NCI-H69 (cell line): ENCODE measurements at regions not wholly inside any gene's neighbourhood (a gene's known extent, or its start where the extent isn't known, plus 50 kb on each side); places are given as distances from the start of the nearest gene placed in this dataset.
"Not testable (repeated sequence)": the region's sequence is repeated elsewhere in the genome, so short reads cannot be mapped to it uniquely, and the experiment has no call there.

Source experiments
- DNase-seq: peaks from one replicate; lab custom pipeline; 2025; lab: John Stamatoyannopoulos, UW

GRCh38 chr6:165793287-165793825 is 130.3 kb upstream of the PDE10A start:
- DNase-seq, result no peak

DNA sequence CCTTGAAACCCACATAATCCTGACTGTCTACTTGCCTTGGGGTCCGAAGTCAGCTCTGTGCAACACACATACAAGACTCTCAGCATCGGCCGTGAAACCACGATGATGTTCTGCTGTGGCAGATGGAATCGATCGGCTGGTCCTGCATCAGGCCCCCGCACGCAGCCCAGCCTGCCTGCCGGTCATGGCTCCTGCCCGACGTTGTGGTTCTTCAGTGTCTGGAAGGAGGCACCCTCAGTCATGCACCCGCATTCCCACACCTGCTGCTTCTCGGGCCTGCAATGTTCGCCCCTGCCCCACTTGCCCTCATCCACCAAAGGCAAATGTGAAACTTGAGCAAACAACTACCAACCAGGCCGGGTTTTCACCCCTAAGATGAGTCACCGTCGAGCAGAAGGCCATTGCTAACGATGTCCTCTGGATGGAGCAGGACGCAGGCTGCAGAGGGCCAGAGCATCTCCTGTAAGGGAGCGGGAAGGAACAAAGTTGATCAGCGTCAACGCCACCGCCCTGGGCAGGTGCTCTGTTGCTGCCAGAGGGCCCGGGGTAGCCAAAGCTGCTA is 128.9 kb upstream of the PDE10A start:
- no peak for DNase-seq

- no peak for DNase-seq
These were observed 128.3 kb upstream of the PDE10A start for GRCh38 chr6:165791306-165791705.

- no peak for DNase-seq
These were observed 119.8 kb upstream of the PDE10A start for GRCh38 chr6:165782812-165783211.

GRCh38 chr6:165782134-165782533 is 119.1 kb upstream of the PDE10A start:
- no peak for DNase-seq

- no peak for DNase-seq
These were observed 114.6 kb upstream of the PDE10A start for GRCh38 chr6:165777680-165778079.

DNA sequence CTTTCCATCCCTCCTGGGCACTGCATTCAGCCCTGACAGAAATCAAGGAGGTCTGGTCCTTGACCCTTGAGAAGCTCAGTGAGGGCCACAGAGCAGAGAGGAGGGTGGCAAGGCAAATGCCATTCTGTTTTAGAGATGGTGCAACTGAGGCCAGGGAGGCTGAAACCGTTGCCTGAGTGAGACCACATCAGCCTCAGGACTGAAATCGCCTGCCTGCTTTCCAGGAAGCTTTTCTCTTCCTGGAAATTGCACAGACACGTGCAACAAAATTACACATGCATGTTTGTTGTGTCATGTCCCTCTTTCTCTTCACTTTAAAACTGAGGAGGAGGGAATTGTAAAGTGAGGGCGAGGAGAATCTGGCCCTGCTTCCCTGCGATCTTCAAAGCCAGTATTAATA is 113.7 kb upstream of the PDE10A start:
- no peak for DNase-seq

GRCh38 chr6:165775721-165776120 is 112.7 kb upstream of the PDE10A start:
- no peak for DNase-seq

DNA sequence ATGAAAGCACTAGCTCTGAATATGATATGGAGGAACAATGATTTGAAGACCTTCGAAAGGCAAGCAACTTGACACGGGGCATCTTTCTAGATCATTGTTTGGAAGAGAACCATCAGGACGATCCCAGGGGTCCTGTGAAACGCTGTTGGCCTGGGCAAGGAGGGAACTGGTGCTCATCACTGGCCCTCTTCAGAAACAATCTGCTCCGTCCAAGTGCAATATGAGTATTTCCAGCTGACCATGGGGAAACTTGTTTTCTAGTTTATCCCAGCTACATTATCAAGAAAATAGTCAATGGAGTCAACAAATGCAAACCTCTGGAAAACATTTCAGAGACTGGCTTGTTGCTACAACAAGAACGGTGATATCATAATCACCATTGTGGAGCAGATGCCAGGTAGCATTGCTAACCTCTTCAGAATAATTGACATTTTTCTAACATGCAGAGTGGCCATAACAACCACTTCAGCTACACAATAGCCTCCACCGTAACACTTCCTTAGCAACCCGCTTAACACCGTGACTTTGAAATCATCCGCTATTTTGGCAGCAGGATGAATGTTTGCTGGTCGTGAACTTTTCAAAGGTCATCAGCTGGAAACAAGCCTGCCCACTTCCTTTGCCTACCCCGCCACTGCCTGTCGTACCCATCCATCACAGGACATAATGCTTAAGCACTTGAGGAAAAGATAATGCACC is 112.0 kb upstream of the PDE10A start:
- DNase-seq, result no peak

DNA sequence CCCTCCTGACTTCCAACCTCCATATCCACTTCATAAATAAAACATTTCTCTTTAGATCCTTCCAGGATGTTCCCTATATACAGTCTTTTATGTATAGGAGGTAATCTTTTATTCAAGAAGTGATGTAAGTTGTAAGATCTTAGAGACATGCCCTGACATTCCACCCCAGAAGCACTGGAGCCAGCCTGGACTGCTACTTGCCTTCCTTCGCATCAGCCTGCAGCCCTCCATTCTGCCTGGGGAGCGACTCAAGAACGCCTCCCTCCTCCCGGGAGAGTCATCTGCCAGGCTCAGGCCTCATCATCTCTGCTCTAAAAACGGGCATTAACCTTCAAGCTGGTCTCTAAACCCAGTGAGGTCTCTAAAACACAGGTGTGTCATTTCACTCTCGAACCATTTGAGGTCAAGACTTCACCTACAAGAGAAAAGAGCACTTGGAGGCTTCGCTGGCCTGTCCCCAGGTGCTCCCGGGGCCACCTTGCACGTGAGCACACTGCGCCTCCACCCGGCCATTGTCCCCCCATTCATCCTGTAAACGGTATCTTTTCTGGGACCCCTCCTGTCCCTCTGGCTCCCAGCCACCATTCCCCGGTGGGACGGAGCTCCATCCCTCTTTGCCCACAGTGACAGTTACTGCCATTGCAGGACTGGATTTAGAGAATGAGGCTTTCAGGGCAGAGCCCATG is 107.5 kb upstream of the PDE10A start:
- DNase-seq, result no peak

GRCh38 chr6:165769884-165770283 is 106.8 kb upstream of the PDE10A start:
- DNase-seq, result no peak

DNA sequence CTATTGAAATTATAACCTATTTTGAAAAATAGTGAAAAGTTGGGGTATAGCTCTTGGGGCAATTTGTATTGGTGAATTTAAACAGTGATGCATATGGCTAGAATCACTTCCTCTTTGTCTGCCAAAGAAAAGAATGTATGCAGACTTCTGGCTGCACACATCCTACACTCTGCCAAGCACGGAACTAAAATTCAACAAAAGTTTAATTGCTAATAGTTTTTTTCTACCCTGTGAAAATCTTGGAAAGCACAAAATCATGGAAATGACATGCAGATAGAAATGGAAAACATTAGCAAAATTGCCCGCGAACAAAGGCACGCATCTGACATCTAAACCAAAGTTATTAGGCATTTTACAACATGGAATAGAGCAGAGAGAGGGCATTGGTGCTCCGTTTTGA is 106.4 kb upstream of the PDE10A start:
- DNase-seq, result no peak

DNA sequence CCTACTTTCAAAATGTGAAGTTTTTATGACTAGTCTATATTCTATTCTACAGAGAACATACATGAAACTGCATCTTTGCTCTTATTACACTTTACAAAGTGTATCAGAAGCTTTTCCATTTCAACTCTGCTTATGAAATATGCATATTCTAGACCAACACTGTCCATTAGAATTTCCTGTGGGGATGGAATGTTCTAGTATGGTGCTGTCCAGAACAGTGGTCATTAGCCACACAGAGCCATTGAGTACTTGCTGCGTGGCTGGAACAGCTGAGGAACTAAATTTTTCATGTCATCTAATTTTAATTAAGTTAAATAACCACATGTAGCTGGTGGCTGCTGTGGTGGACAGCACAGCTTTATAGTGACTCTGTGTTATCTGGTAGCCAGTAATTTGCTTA is 105.9 kb upstream of the PDE10A start:
- DNase-seq, result no peak

GRCh38 chr6:165767228-165767627 is 104.2 kb upstream of the PDE10A start:
- DNase-seq, result no peak

DNA sequence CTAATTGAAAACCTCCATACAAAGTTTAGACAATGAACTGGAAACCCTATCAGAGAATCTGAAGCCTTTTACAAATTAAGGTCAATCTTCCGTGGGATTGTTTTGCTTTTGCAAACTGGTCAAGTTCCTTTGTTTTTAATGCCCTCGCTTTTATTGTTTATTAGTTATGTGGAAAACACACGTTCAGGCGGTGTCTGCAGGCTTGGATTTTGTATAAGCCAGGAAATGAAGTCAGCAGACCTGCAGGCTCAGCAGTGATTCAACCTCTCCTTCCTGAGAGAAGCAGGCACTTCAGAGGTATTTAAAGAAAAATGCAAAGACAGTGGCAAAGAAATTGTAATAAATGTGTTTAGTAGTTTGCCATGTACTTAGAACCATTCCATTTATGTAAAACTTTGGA is 103.4 kb upstream of the PDE10A start:
- no peak for DNase-seq

- DNase-seq, result no peak
These were observed 103.0 kb upstream of the PDE10A start for GRCh38 chr6:165766026-165766425.

DNA sequence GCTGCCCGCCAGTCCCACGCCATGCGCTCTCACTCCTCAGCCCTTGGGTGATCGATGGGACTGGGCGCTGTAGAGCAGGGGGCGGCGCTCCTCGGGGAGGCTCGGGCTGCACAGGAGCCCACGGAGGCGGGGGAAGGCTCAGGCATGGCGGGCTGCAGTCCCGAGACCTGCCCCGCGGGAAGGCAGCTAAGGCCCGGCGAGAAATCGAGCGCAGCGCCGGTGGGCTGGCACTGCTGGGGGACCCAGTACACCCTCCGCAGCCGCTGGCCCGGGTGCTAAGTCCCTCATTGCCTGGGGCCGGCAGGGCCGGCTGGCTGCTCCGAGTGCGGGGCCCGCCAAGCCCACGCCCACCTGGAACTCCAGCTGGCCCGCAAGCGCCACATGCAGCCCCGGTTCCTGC is 102.2 kb upstream of the PDE10A start:
- DNase-seq, result not testable (repeated sequence)

- DNase-seq, result no peak
These were observed 99.8 kb upstream of the PDE10A start for GRCh38 chr6:165762876-165763275.

DNA sequence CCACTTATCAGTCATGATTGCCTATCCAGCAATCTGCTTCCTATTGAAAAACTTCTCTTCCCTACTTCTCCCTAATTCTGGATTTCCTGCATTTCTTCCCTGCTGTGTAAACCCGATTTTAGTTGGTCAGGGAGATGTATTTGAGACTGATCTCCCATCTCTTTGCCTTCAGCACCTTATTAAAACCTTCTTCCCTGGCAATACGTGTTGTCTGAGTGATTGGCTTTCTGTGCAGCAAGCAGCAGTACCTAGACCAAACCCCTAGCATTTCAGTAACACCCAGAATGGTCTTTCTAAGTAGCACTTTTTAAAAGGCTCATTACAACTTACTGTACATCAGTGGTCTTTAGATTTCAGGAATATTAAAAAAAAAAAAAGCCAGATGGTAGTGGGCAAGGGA is 99.1 kb upstream of the PDE10A start:
- no peak for DNase-seq

- no peak for DNase-seq
These were observed 97.8 kb upstream of the PDE10A start for GRCh38 chr6:165760803-165761185.

DNA sequence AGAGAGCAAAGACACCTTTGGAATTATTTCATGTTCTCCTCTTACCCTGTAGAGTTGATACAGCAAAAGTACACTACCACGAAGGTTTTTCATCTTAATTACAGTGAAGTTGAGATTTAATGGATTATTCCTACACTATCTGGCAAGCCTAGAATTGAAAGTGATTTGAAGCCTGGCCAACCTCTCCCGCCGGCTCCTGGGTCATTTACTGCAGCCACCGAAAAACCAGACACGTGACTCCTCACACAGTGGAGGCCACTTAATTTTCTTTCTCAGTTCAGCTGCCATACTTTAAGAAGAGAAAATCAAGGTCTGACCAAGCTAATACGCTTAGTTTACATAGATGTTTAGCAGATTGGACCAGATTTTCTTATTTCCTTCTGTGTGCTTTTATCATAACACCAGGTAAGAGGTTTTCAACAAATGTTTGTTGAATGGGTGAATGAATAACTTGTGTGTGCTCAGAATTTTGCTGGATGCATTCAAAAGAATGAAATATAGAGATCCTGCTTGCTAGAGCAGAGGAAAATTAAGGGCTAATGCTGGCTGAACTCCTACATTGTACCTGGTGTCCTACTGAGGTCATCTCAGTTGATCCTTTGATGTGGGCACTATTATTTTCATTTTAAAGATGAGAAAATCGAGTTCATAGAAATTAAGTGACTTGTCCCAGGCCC is 97.2 kb upstream of the PDE10A start:
- no peak for DNase-seq

GRCh38 chr6:165758441-165758840 is 95.4 kb upstream of the PDE10A start:
- no peak for DNase-seq

- DNase-seq, result no peak
These were observed 92.5 kb upstream of the PDE10A start for GRCh38 chr6:165755583-165755982.
